Islet precursor cell (in vitro differentiated cells): ENCODE measurements at regions not wholly inside any gene's neighbourhood (a gene's known extent, or its start where the extent isn't known, plus 50 kb on each side); places are given as distances from the start of the nearest gene placed in this dataset.
"Not testable (repeated sequence)": the region's sequence is repeated elsewhere in the genome, so short reads cannot be mapped to it uniquely, and the experiment has no call there.

Source experiments
- DNase-seq: peaks from one replicate; pipeline ENCODE4 v3.0.0-alpha.2; 2018

GRCh38 chr5:97545886-97546535 lies 363.0 kb upstream of the RIOK2 start:
- no peak for DNase-seq

- no peak for DNase-seq
Observed at GRCh38 chr5:97547430-97547829, 364.4 kb upstream of the RIOK2 start.

GRCh38 chr5:97547999-97548738 lies 365.1 kb upstream of the RIOK2 start:
- DNase-seq: no peak

GRCh38 chr5:97548739-97549080 lies 365.7 kb upstream of the RIOK2 start:
- no peak for DNase-seq

GRCh38 chr5:97549496-97549895 lies 366.4 kb upstream of the RIOK2 start:
- DNase-seq: no peak

GRCh38 chr5:97550164-97550563 lies 367.1 kb upstream of the RIOK2 start:
- no peak for DNase-seq

GRCh38 chr5:97550818-97551217 lies 367.8 kb upstream of the RIOK2 start:
- no peak for DNase-seq

GRCh38 chr5:97553604-97554452 lies 370.8 kb upstream of the RIOK2 start:
- no peak for DNase-seq

- no peak for DNase-seq
Observed at GRCh38 chr5:97554977-97555643, 372.1 kb upstream of the RIOK2 start.

GRCh38 chr5:97555644-97555981 lies 372.6 kb upstream of the RIOK2 start:
- no peak for DNase-seq

GRCh38 chr5:97559827-97560598 lies 377.0 kb upstream of the RIOK2 start:
- DNase-seq: no peak

GRCh38 chr5:97560599-97560993 lies 377.5 kb upstream of the RIOK2 start:
- DNase-seq: no peak

GRCh38 chr5:97563050-97563657 lies 380.1 kb upstream of the RIOK2 start:
- no peak for DNase-seq

GRCh38 chr5:97568382-97568781 lies 385.3 kb upstream of the RIOK2 start:
- no peak for DNase-seq

GRCh38 chr5:97570242-97570641 lies 387.2 kb upstream of the RIOK2 start:
- no peak for DNase-seq

GRCh38 chr5:97575322-97575721 lies 392.3 kb upstream of the RIOK2 start:
- no peak for DNase-seq

- DNase-seq: no peak
Observed at GRCh38 chr5:97576956-97577355, 393.9 kb upstream of the RIOK2 start.

- not testable (repeated sequence) for DNase-seq
Observed at GRCh38 chr5:97579977-97580376, 396.9 kb upstream of the RIOK2 start.

GRCh38 chr5:97580746-97581145 lies 397.7 kb upstream of the RIOK2 start:
- no peak for DNase-seq

GRCh38 chr5:97591781-97592180 lies 408.7 kb upstream of the RIOK2 start:
- no peak for DNase-seq

- no peak for DNase-seq
Observed at GRCh38 chr5:97600486-97600885, 417.4 kb upstream of the RIOK2 start.

GRCh38 chr5:97601651-97602050 lies 418.6 kb upstream of the RIOK2 start:
- no peak for DNase-seq
